ENCODE measurements at regions not wholly inside any gene's neighbourhood (a gene's known extent, or its start where the extent isn't known, plus 50 kb on each side); places are given as distances from the start of the nearest gene placed in this dataset.

- Histone ChIP-seq H3K27ac (ENCODE audit: low read depth in 1 of 2, low read length in 1 of 2) (no peak overlapping the region), H3K27me3 (ENCODE audit: control insufficient read depth in 3 of 3, insufficient read depth in 3 of 3, low read length in 2 of 3) (no peaks in the 10 kb centered on the region), H3K4me3 (no peak overlapping the region), H3K4me1 (ENCODE audit: control insufficient read depth in 5 of 5, insufficient read depth in 5 of 5, low read length in 5 of 5) (peaks cover 0 to 3% (median 0%) of the 10 kb centered on the region in 5 donors), H3K9ac (ENCODE audit: insufficient read depth in 1 of 2, low read length in 2 of 2) (no peak overlapping the region), H3K36me3 (ENCODE audit: control insufficient read depth in 4 of 4, insufficient read depth in 4 of 4, low read length in 4 of 4) (no peaks in the 10 kb centered on the region), H3K9me3 (ENCODE audit: control insufficient read depth in 4 of 4, insufficient read depth in 3 of 4, low read length in 3 of 4) (no peaks in the 10 kb centered on the region)
- ATAC-seq (ENCODE audit: insufficient read depth, low FRiP score): no peak
- no peak for TF ChIP-seq CTCF (IDR thresholded peaks at IDR 0.05; ENCODE audit: control extremely low read depth, extremely low read depth)
- WGBS, 2 donors: 40 to 52% methylated on average over 1 of the region's 1 CpG
- DNase-seq: no peak
Observed at GRCh38 chr14:85332401-85332800, 197.5 kb upstream of the FLRT2 start.

GRCh38 chr14:85333313-85333712 lies 196.6 kb upstream of the FLRT2 start:
- WGBS, 2 donors: 90 to 93% methylated on average over 3 of the region's 3 CpGs
- H3K9me3 ChIP-seq (ENCODE audit: control insufficient read depth in 4 of 4, insufficient read depth in 3 of 4, low read length in 3 of 4): no peaks in the 10 kb centered on the region
- no peak for TF ChIP-seq CTCF (IDR thresholded peaks at IDR 0.05; ENCODE audit: control extremely low read depth, extremely low read depth)
- no peak overlapping the region for H3K9ac ChIP-seq (ENCODE audit: insufficient read depth in 1 of 2, low read length in 2 of 2)
- no peak for ATAC-seq (ENCODE audit: insufficient read depth, low FRiP score)
- DNase-seq: no peak
- H3K27me3 ChIP-seq (ENCODE audit: control insufficient read depth in 3 of 3, insufficient read depth in 3 of 3, low read length in 2 of 3): no peaks in the 10 kb centered on the region
- H3K27ac ChIP-seq (ENCODE audit: low read depth in 1 of 2, low read length in 1 of 2): no peak overlapping the region
- H3K4me3 ChIP-seq: no peak overlapping the region
- H3K36me3 ChIP-seq (ENCODE audit: control insufficient read depth in 4 of 4, insufficient read depth in 4 of 4, low read length in 4 of 4): no peaks in the 10 kb centered on the region
- peaks cover 0 to 3% (median 0%) of the 10 kb centered on the region in 5 donors for H3K4me1 ChIP-seq (ENCODE audit: control insufficient read depth in 5 of 5, insufficient read depth in 5 of 5, low read length in 5 of 5)

GRCh38 chr14:85333841-85334240 lies 196.1 kb upstream of the FLRT2 start:
- peaks cover 0 to 3% (median 0%) of the 10 kb centered on the region in 5 donors for H3K4me1 ChIP-seq (ENCODE audit: control insufficient read depth in 5 of 5, insufficient read depth in 5 of 5, low read length in 5 of 5)
- 94 to 97% methylated on average over 4 of the region's 4 CpGs for WGBS, 2 donors
- H3K36me3 ChIP-seq (ENCODE audit: control insufficient read depth in 4 of 4, insufficient read depth in 4 of 4, low read length in 4 of 4): no peaks in the 10 kb centered on the region
- no peaks in the 10 kb centered on the region for H3K9me3 ChIP-seq (ENCODE audit: control insufficient read depth in 4 of 4, insufficient read depth in 3 of 4, low read length in 3 of 4)
- H3K27me3 ChIP-seq (ENCODE audit: control insufficient read depth in 3 of 3, insufficient read depth in 3 of 3, low read length in 2 of 3): no peaks in the 10 kb centered on the region
- no peak for TF ChIP-seq CTCF (IDR thresholded peaks at IDR 0.05; ENCODE audit: control extremely low read depth, extremely low read depth)
- ATAC-seq (ENCODE audit: insufficient read depth, low FRiP score) (no peak), DNase-seq (no peak)
- H3K4me3 ChIP-seq: no peak overlapping the region
- H3K27ac ChIP-seq (ENCODE audit: low read depth in 1 of 2, low read length in 1 of 2): no peak overlapping the region
- no peak overlapping the region for H3K9ac ChIP-seq (ENCODE audit: insufficient read depth in 1 of 2, low read length in 2 of 2)

GRCh38 chr14:85334316-85334715 lies 195.6 kb upstream of the FLRT2 start:
- no peak for TF ChIP-seq CTCF (IDR thresholded peaks at IDR 0.05; ENCODE audit: control extremely low read depth, extremely low read depth)
- H3K27me3 ChIP-seq (ENCODE audit: control insufficient read depth in 3 of 3, insufficient read depth in 3 of 3, low read length in 2 of 3): no peaks in the 10 kb centered on the region
- peaks cover 0 to 3% (median 0%) of the 10 kb centered on the region in 5 donors for H3K4me1 ChIP-seq (ENCODE audit: control insufficient read depth in 5 of 5, insufficient read depth in 5 of 5, low read length in 5 of 5)
- H3K9ac ChIP-seq (ENCODE audit: insufficient read depth in 1 of 2, low read length in 2 of 2): no peak overlapping the region
- ATAC-seq (ENCODE audit: insufficient read depth, low FRiP score): no peak
- no peaks in the 10 kb centered on the region for H3K36me3 ChIP-seq (ENCODE audit: control insufficient read depth in 4 of 4, insufficient read depth in 4 of 4, low read length in 4 of 4)
- no peak overlapping the region for H3K27ac ChIP-seq (ENCODE audit: low read depth in 1 of 2, low read length in 1 of 2)
- 85 to 90% methylated on average over 3 of the region's 3 CpGs for WGBS, 2 donors
- no peak overlapping the region for H3K4me3 ChIP-seq
- DNase-seq: no peak
- no peaks in the 10 kb centered on the region for H3K9me3 ChIP-seq (ENCODE audit: control insufficient read depth in 4 of 4, insufficient read depth in 3 of 4, low read length in 3 of 4)
